ENCODE measurements at regions not wholly inside any gene's neighbourhood (a gene's known extent, or its start where the extent isn't known, plus 50 kb on each side); places are given as distances from the start of the nearest gene placed in this dataset.
"Not testable (repeated sequence)": the region's sequence is repeated elsewhere in the genome, so short reads cannot be mapped to it uniquely, and the experiment has no call there.

DNA sequence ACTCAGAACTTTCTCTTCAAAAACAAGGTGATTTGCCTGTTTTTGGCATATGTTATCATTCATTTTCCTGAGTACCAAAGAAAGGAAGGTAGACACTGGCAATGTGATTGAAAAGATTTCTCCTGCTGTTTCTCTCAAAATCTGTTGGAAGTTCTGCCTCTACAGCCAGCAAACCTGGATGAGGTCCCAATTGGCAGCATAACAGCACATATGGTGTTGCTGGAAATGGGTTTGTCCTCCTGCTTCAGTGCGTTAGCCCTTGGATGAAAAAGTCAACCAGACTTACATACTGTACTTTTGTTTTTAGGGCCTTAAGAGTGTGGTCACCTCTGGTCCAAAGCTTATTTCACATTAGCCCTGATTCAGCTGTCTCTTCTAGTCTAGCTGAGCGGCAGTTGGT is 237.6 kb upstream of the MME start:
- H3K27me3 ChIP-seq (ENCODE audit: control insufficient read depth, insufficient read depth, low read length) = no peaks in the 10 kb centered on the region
- H3K27ac ChIP-seq (ENCODE audit: low read depth, low read length) = no peak overlapping the region
- ChIA-PET CTCF (no interaction called here), POLR2A (no interaction called here)
- TF ChIP-seq, protein P1, sequence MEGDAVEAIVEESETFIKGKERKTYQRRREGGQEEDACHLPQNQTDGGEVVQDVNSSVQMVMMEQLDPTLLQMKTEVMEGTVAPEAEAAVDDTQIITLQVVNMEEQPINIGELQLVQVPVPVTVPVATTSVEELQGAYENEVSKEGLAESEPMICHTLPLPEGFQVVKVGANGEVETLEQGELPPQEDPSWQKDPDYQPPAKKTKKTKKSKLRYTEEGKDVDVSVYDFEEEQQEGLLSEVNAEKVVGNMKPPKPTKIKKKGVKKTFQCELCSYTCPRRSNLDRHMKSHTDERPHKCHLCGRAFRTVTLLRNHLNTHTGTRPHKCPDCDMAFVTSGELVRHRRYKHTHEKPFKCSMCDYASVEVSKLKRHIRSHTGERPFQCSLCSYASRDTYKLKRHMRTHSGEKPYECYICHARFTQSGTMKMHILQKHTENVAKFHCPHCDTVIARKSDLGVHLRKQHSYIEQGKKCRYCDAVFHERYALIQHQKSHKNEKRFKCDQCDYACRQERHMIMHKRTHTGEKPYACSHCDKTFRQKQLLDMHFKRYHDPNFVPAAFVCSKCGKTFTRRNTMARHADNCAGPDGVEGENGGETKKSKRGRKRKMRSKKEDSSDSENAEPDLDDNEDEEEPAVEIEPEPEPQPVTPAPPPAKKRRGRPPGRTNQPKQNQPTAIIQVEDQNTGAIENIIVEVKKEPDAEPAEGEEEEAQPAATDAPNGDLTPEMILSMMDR (IDR thresholded peaks at IDR 0.05; ENCODE audit: low read depth, low read length) = no peak
- DNase-seq (ENCODE audit: low read depth, low spot score) = no peak
- H3K4me3 ChIP-seq (ENCODE audit: low read depth, low read length) = no peak overlapping the region
- no peaks in the 10 kb centered on the region for H3K9me3 ChIP-seq (ENCODE audit: control insufficient read depth, insufficient read depth, low read length)

DNA sequence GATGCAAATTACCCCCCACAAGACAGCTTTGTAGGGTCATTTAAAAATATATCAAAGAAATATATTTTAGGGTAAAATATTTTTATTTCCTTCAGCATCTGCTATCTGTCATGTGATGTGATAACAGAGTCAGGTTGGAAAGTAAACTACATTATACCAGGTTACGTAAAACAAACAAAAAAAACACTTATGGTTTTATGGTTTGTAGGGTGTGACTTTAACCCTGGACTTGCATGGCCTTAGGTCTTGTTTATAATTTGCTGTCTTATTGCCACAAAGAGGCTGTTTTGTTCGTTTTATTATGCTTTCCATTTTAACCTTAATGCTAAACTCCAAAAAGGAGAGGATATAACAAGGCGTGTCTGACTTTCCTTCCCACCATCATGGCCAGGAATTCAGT is 244.5 kb upstream of the MME start:
- DNase-seq (ENCODE audit: low read depth, low spot score) = no peak
- ChIA-PET POLR2A (no interaction called here), CTCF (no interaction called here)
- no peak overlapping the region for H3K27ac ChIP-seq (ENCODE audit: low read depth, low read length)
- H3K4me3 ChIP-seq (ENCODE audit: low read depth, low read length) = no peak overlapping the region
- H3K9me3 ChIP-seq (ENCODE audit: control insufficient read depth, insufficient read depth, low read length) = no peaks in the 10 kb centered on the region
- H3K27me3 ChIP-seq (ENCODE audit: control insufficient read depth, insufficient read depth, low read length) = no peaks in the 10 kb centered on the region
- TF ChIP-seq, protein P1 (IDR thresholded peaks at IDR 0.05; ENCODE audit: low read depth, low read length) = no peak

DNA sequence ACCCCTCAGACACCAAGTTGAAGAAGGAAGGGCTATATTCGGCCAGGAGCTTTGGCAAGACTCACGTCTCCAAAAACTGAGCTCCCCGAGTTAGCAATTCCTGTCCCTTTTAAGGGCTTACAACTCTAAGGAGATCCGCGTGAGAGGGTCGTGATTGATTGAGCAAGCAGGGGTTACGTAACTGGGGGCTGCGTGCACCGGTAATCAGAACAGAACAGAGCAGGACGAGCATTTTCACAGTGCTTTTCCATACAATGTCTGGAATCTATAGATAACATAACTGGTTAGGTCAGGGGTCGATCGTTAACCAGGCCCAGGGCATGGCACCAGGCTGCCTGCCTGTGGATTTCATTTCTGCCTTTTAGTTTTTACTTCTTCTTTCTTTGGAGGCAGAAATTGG is 245.3 kb upstream of the MME start:
- H3K27ac ChIP-seq (ENCODE audit: low read depth, low read length); CTCF ChIA-PET; H3K4me3 ChIP-seq (ENCODE audit: low read depth, low read length); H3K27me3 ChIP-seq (ENCODE audit: control insufficient read depth, insufficient read depth, low read length); DNase-seq (ENCODE audit: low read depth, low spot score); H3K9me3 ChIP-seq (ENCODE audit: control insufficient read depth, insufficient read depth, low read length); POLR2A ChIA-PET: not testable (repeated sequence)

DNA sequence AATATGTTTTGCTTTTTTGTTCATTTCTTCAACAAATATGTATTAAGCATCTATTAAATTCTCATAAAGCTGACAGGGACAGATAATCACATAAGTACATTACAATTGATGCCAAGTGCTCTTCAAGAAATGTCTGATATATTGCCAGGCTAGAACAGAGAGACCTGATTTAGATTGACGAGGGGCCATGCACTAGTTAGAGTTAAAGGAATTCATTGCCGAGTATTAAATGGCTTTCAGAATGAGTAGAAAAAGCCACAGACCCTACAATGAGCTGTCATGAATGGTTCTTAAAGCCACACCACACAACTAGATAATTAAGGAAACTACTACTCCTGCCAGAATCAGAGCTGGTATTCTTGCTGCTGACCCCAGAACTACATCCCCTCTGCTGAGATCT is 250.2 kb upstream of the MME start:
- TF ChIP-seq, protein P1 (IDR thresholded peaks at IDR 0.05; ENCODE audit: low read depth, low read length) = no peak
- H3K9me3 ChIP-seq (ENCODE audit: control insufficient read depth, insufficient read depth, low read length) = peaks cover 5% of the 10 kb centered on the region; the same call in 1 of the 2 replicates
- CTCF ChIA-PET = interaction anchor here (1.2 kb wide), 1 partner anchor 494 kb away, joined by 3 read pairs; no protein-coding TSS in a partner anchor
- DNase-seq (ENCODE audit: low read depth, low spot score) = no peak
- no peak overlapping the region for H3K27ac ChIP-seq (ENCODE audit: low read depth, low read length)
- POLR2A ChIA-PET = no interaction called here
- no peak overlapping the region for H3K4me3 ChIP-seq (ENCODE audit: low read depth, low read length)
- no peaks in the 10 kb centered on the region for H3K27me3 ChIP-seq (ENCODE audit: control insufficient read depth, insufficient read depth, low read length)

DNA sequence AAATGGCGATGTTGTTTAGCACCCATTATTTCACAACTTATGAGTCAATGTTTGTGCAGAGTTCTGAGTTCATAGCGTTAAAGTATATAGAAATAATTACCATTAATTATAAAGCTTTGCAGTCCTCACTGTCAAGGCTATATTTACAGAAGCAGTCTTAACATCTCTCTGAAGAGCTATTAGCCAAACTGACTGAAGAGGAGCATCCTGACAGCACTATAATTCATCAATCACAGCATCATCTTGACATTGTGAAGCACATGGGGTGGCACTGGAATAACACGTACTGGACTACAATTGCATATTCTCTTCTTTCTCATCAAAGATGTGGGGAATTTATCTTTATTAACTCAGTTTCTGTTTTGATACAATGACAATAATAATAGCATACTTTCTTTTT is 260.6 kb upstream of the MME start:
- Histone ChIP-seq H3K9me3 (ENCODE audit: control insufficient read depth, insufficient read depth, low read length) (no peaks in the 10 kb centered on the region), H3K27me3 (ENCODE audit: control insufficient read depth, insufficient read depth, low read length) (no peaks in the 10 kb centered on the region)
- DNase-seq (ENCODE audit: low read depth, low spot score) = no peak

More for the DNA sequence above, 260.6 kb upstream of the MME start:
- TF ChIP-seq, protein P1 (IDR thresholded peaks at IDR 0.05; ENCODE audit: low read depth, low read length) = no peak
- H3K27ac ChIP-seq (ENCODE audit: low read depth, low read length) = no peak overlapping the region
- ChIA-PET CTCF (no interaction called here), POLR2A (no interaction called here)
- no peak overlapping the region for H3K4me3 ChIP-seq (ENCODE audit: low read depth, low read length)
